Right renal cortex interstitium (tissue), 3 donors: ENCODE measurements at regions not wholly inside any gene's neighbourhood (a gene's known extent, or its start where the extent isn't known, plus 50 kb on each side); places are given as distances from the start of the nearest gene placed in this dataset.

Experiments
- DNase-seq, 3 donors: peaks; one replicate each; pipeline ENCODE4 v3.0.0-alpha.2; 2013; ENCODE audit warnings: low read depth in 3 of 3, low spot score in 2 of 3

DNA sequence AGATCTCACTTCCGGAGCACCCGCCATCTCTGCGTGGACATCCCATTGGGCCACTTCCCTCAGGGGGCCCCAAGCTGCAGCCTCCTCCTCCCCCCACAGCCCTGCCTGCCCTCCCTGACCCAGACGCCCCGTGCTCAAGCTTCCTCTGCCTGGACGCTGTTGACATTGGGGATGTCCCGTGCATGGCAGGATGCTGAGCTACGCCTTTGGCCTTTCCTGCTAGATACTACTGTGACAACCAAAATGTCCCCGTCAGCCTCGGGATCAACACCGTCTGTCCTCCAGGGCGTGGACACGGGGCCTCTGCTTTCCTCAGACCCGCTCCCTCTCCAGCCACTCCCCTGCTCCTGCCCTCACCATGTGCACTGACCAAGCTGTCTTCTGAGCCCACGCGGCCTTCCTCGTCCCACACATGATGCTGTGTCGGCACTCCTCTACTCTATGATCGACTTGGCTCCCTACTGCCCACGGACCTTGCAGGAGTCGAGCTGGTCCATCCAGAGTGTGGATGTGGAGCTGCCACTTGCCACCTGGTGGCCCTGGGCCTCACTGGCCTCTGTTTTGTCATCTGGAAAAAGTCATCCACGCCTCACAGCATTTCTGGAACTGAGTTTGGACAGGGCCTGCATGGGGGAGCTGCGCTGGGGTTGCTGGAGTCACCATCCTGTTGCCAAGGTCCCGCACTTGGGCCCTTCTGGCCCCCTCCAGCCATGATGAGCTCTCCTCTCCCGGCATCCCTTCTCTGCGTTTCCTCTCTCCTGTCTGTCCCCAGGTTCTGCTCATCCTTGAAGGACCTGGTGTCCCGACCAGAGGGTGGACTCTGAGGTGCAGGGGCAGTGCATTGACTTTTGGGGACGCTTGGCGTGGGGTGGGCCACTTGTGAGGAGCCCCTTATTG, 221.7 kb upstream of the CIBAR2 start:
- DNase-seq = no peak

DNA sequence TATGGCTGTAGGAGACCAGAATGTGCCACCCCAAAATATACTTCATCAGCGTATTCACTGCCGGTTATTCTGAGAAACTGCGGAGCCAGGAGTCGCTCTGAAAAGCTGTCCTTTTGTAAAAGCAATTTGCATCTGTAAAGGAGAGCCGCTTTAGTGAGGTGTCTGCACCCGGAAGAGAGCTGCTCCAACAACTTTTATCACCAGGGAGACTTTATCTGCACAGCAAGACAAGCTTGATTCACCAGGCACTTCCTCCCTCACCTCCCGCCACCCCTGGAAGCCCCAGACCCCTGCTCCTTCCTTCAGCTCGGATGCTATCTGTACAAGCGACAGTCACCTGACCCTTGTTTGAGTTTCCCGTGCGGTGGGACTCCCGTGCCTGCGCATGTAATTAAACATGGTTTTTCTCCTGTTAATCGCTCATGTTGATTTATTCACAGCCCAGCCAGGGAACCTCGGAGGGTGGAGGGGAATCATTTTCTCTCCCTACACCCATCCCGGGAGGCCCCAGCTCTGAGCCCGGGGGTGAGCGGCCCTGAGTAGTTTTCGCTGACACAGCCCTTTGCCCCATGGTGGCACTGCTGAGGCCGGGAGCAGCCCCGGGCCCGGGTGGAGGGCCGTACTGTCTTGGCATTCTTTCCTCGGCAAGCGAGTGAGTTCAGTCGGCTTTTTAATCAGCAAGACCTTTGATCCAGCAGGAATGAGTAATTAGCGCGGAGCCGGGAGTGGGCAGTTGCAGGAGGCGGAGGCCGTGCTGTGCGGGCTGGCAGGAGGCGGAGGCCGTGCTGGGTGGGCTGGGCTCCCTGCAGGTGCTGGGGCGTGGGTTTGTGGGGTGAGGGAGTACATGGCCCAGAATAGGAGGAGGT, 222.7 kb upstream of the CIBAR2 start:
- no peak for DNase-seq

- no peak for DNase-seq
Measured at GRCh38 chr16:85335584-85336491, 223.6 kb upstream of the CIBAR2 start.

DNA sequence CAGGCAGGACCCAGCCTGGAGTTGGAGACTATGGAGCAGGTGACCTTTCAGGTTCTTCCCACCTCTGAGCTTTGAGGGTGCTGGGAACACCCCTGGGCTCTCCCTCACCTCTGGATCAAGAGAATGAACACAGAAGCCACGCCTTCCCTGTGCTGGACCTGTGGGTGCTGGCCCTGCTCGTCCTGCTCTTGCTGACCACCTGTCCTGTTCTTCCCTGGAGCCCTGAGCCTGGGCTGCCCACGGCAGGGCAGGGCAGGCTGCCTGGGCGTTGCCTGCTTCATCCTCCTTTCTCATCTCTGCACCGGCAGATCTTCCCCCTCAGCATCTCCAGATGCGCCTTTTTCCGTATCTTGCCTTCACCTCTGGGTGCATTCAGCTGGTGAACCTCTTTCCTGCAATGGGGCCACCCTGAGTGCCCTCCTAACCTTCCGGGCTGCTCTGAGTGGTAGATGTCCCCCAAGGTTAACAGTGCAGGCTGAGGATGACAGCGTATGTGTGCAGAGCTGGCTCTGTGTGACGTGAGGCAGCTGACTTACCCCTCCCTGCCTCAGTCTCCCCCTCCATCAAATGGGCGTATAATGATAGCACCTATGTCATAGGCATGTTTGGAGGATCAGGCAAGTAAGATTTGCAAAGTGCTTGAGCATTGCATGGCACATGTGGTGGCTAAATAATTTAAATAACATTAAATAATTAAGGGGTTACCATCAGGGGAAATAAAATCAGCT, 225.8 kb upstream of the CIBAR2 start:
- no peak for DNase-seq

GRCh38 chr16:85338638-85338982, 226.3 kb upstream of the CIBAR2 start:
- DNase-seq = no peak

GRCh38 chr16:85338989-85339685, 226.9 kb upstream of the CIBAR2 start:
- DNase-seq = no peak

DNA sequence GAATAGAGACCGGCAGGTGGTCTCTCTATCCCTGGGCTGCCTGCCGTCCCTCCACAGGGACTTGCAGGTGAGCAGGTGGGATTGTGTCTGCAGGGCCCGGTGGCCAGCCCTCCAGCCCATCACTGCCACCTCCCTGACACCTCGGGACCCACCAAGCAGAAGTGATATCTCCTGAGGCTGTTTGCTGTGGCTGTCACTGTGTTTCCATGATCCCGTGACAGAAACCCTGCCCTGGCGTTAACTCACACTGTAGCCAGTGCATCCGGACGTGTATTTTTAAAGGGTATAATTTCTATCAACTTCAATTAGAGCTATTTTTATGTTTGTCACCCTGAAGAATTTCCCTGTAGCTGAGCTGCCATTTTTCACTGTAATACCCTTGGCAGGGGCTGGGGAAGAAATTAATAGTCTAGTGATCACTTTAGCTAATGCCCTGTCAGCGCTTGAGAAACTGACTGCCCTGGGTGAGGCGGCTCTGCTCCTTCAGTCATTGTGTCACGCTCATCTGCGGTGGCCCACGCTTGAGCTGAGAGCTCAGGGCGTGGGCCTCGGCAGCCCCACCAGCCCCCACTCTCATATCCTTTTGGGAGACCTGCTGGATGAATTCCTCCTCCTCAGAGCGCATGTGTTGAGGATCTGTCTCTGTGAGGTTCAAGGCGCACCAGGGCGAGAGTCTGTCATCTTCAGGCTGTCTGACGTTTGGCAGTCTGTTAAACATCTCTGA, 229.9 kb upstream of the CIBAR2 start:
- DNase-seq = no peak

- DNase-seq = no peak
Measured at GRCh38 chr16:85344502-85345128, 232.3 kb upstream of the CIBAR2 start.

GRCh38 chr16:85345129-85345639, 232.9 kb upstream of the CIBAR2 start:
- DNase-seq = no peak

DNA sequence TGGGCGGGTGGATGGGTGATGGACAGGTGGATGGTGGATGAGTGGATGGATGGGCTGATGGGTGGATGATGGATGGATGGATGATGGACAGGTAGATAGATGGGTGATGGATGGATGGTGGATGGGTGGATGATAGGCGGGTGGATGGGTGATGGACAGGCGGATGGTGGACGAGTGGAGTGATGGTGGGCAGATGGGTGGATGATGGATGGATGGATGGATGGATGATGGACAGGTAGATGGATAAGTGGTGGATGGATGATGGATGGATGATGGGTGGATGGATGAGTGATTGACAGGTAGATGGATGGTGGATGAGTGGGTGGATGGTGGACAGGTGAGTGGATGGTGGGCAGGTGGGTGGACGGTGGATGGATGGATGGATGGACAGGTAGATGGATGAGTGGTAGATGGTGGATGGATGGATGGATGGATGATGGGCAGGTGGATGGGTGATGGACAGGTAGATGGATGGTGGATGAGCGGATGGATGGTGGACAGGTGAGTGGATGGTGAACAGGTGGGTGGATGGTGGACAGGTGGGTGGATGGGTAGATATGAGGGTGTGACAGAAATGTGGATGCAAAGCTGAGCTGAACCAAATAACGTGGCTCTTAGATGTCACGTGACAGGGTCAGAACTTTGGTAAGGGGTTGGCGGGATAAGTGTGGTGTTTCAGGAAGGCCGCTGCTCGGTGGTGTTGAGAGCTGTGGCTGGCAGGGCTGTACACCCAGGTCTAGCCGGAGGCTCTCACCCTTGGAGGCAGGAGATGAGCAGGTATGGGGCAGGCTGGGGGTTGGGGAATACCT, 234.3 kb upstream of the CIBAR2 start:
- no peak for DNase-seq

DNA sequence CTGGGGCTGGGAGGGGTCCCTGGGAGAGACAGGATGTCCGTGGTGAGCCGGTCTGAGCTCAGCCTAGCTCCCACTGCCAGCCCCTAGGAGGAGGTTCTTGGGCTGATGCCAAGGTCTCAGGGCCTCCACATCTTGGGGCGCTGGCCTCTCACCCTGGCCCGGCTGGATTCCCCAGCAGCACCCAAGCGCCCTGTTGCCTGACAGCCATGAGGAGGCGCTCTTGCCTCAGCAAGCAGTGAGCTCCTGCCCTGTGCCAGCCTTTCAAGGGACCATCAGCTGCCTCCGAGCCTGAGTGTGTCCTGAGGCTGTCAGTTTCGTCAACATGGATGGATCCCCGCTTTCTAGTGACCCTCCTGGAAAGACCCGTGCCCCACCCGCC, 234.9 kb upstream of the CIBAR2 start:
- DNase-seq = no peak

DNA sequence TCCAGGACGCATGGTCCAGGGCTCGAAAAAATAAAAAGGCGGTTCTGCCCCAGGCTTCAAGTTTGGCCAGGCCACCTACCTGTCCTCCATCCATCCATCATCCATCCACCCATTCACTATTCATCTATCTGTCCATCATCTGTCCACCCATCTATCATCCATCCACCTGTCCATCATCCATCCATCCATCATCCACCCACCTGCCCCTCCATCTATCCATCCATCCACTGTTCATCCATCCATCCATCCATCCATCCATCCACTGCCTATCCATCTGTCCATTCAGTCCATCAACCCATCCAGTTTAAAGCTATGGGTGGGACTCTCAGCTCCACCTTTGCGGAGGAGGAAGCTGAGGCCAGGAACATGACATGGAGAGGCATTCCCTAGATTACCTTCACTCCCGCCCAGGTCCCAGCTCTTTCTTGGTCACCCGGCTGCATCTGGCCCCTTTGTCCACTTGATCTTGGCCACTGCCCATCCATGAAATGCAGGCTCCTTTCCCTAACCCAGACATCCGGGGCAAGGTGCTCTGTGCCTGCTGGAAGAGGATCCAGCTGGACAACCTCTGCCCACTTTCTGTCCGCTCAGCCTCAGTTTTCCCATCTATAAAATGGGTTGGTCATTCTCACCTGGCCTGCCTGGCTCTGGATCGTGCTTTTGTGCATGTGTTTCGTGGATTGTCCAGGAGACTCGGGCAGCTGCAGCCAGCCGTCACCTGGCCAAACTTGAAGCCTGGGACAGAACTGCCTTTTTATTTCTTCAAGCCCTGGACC, 236.0 kb upstream of the CIBAR2 start:
- no peak for DNase-seq

DNA sequence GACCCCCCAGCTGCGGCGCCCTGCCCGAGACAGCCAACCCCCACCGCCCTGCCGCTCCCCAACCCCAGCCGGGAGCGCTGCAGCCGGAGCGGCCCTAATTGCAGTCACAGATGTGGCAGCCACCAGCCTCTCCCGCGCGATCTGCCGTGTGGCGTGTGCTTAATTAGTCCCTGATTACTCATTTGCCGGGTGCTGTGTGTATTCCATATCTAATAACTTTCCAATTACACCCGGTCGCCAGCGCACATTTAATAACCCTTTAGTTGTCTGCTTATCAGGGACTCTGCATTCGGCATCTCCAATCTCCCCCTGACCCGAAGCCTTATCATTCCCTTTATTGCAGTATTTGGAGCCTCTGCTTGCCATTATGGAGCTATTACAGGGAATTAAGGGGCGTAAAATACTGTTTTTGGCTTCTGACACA, 236.7 kb upstream of the CIBAR2 start:
- DNase-seq = no peak

DNA sequence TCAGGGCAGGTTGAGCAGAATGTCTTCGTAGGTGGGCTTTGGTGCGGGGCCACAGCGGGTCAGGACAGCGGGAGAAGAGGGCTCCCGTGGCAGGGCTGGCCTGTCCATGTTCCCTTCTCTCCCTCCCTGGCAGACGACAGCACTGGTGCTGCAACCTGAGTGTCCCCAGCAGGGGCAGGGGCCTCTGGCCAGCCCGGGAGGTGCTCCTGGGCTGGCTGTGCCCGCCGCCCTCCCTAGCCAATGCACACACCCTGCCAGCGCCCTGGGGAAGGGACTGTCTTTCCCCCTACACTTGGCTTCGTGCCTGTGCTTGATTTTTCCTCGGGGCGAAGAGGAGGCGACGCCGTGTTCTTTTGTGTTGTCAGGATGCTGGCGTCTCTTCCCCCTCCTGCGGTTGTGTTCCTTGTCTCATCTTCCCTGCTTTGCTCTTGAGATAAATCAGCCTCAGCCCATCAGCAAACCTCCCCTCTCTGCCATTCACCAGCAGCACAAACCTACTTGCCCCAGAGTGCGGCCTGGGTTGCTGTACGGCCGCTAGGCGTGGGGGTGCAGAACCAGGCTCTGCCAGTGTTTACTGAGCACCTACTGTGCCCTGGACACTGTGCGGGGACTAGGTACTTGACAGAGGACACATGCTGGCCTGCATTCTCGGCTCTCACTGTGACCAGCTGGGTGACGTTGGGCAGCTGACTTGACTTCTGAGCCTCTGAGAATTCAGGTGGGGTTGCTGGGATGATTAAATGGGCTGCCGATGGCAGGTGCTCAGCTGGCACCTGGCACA, 237.3 kb upstream of the CIBAR2 start:
- no peak for DNase-seq

DNA sequence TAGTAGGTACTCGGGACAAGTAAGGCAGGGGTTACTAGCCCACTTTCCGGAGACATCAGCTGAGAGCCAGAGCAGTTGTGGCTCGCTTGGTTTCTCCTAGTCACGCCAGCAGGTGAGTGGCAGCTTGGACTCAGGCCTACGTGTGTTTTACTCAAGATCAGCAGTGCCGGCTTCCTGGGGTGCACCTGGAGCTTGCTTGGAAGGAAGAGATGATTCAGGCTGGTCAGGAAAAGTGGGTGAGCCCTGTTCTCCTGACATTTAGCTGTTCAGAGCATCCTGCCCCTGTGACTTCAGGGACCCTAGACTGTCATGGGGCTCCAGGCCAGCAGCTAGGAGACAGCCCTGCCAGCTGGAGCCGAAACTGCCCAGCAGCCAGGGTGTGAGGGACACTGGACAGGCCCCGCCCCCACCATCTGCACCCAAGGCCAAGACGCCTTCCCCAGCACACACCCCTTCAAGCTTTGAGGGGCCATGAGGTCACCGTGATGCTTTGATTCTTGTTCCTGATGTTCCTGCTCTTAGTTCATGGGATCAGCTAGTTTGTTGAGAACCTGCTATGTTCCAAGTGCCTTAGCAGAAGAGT, 238.0 kb upstream of the CIBAR2 start:
- no peak for DNase-seq
